ENCODE measurements at regions not wholly inside any gene's neighbourhood (a gene's known extent, or its start where the extent isn't known, plus 50 kb on each side); places are given as distances from the start of the nearest gene placed in this dataset.

DNA sequence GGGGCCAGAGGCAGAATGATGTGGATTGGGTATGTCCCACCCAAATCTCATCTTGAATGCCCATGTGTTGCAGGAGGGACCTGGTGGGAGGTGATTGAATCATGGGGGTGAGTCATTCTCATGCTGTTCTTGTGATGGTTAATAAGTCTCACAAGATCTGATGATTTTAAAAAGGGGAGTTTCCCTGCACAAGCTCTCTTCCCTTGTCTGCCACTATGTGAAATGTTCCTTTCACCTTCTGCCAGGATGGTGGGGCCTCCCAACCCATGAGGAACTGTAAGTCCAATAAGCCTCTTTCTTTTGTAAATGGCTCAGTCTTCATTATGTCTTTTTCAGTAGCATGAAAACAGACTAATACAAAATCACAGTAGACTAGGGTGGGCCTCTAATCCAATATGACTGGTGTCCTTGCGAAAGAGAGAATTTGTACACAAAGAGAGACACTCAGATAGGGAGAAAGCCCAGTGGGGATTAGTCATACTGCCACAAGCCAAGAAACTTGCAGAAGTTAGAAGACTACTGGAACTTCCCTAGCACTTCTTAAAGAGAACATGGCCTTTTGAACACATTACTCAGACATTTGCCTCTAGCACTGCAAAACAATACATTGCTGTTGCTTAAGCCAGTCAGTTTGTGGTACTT lies 68.4 kb downstream of the ANXA1 start:
- in situ Hi-C loops (cut with MboI; ENCODE audit: low sequenced_read_pairs, unreplicated experiment) = no loop called here
- TF ChIP-seq, protein P1, sequence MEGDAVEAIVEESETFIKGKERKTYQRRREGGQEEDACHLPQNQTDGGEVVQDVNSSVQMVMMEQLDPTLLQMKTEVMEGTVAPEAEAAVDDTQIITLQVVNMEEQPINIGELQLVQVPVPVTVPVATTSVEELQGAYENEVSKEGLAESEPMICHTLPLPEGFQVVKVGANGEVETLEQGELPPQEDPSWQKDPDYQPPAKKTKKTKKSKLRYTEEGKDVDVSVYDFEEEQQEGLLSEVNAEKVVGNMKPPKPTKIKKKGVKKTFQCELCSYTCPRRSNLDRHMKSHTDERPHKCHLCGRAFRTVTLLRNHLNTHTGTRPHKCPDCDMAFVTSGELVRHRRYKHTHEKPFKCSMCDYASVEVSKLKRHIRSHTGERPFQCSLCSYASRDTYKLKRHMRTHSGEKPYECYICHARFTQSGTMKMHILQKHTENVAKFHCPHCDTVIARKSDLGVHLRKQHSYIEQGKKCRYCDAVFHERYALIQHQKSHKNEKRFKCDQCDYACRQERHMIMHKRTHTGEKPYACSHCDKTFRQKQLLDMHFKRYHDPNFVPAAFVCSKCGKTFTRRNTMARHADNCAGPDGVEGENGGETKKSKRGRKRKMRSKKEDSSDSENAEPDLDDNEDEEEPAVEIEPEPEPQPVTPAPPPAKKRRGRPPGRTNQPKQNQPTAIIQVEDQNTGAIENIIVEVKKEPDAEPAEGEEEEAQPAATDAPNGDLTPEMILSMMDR (IDR thresholded peaks at IDR 0.05; ENCODE audit: borderline replicate concordance, control extremely low read depth, extremely low read depth, insufficient read depth, missing control alignments) = no peak
- DNase-seq (ENCODE audit: low spot score) = peak; percentile 14

DNA sequence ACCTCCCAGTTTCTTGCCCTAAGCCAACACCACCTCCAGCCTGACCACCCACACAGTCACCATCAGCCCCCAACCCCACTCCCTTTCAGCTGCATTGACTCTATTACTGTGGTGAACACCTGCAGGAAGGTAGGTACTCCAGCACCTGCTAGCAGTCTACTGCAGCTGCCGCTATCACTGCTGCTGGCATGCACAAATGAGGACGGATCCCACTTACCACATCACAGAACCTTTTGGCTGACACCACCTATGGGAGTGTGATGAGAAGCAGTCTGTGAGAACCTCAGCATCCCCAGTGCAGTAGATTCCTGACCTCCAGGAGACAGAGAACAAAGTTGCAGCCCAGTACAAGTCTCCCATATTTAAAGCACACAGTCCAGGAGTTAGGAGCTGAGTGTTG lies 71.9 kb downstream of the ANXA1 start:
- in situ Hi-C loops (cut with MboI; ENCODE audit: low sequenced_read_pairs, unreplicated experiment) = no loop called here
- TF ChIP-seq, protein P1 (IDR thresholded peaks at IDR 0.05; ENCODE audit: borderline replicate concordance, control extremely low read depth, extremely low read depth, insufficient read depth, missing control alignments) = no peak

DNA sequence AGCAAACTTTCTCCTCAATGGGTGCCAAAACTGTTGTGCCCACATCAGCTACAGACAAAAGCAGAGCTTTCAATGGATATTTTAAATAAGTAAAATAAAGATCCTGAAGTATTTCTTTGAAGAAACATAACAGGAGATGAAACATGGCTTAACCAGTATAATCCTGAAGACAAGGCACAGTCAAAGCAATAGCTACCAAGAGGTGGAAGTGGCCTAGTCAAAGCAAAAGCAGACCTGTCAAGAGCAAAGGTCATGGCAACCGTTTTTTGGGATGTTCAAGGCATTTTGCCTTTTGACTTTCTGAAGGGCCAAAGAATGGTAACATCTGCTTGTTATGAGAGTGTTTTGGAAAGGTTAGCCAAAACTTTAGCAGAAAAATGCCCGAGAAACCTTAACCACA lies 77.9 kb downstream of the ANXA1 start:
- TF ChIP-seq, protein P1 (IDR thresholded peaks at IDR 0.05; ENCODE audit: borderline replicate concordance, control extremely low read depth, extremely low read depth, insufficient read depth, missing control alignments) = no peak
- in situ Hi-C loops (cut with MboI; ENCODE audit: low sequenced_read_pairs, unreplicated experiment) = no loop called here
- DNase-seq (ENCODE audit: low spot score) = no peak

More for the DNA sequence above, 71.9 kb downstream of the ANXA1 start:
- DNase-seq (ENCODE audit: low spot score) = no peak

DNA sequence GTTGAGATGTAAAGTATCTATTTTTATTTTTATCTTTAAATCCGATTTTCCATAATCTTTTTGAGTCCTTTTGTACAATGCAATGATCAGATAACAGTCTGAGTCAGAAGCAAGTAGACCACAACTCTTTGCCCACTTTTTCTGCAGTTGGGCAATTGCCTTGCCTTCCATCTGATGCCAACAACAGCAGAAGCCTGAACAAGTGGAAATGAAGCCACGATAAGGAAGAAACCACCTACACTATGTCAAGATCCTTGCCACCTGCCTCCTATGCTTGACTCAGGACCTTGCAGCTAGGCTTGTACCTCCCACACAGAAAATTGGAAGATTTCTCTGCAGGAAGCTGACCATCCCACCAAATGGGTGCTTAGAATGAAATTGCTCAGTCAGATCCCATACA lies 78.6 kb downstream of the ANXA1 start:
- DNase-seq (ENCODE audit: low spot score) = no peak
- in situ Hi-C loops (cut with MboI; ENCODE audit: low sequenced_read_pairs, unreplicated experiment) = no loop called here
- TF ChIP-seq, protein P1 (IDR thresholded peaks at IDR 0.05; ENCODE audit: borderline replicate concordance, control extremely low read depth, extremely low read depth, insufficient read depth, missing control alignments) = no peak

DNA sequence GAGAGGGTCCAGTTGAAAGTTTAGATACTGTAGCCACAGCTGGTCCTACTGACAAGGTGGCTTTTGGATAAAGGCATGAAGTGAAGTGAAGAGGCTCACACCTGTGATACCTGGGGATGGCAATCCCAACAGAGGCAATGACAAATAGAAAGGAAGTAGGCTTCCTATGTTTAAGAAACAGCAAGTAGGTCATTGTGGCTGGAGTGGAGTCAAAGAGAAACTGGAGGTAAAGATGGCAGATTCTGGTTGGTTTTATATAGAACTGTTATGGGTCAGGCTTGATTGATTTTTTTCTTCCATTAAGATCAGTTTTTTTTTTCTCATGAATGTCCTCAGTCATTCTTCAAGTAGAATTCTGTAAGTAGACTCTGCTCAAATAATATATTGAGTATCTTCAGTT lies 79.5 kb downstream of the ANXA1 start:
- in situ Hi-C loops (cut with MboI; ENCODE audit: low sequenced_read_pairs, unreplicated experiment) = no loop called here
- TF ChIP-seq, protein P1 (IDR thresholded peaks at IDR 0.05; ENCODE audit: borderline replicate concordance, control extremely low read depth, extremely low read depth, insufficient read depth, missing control alignments) = no peak
- no peak for DNase-seq (ENCODE audit: low spot score)

DNA sequence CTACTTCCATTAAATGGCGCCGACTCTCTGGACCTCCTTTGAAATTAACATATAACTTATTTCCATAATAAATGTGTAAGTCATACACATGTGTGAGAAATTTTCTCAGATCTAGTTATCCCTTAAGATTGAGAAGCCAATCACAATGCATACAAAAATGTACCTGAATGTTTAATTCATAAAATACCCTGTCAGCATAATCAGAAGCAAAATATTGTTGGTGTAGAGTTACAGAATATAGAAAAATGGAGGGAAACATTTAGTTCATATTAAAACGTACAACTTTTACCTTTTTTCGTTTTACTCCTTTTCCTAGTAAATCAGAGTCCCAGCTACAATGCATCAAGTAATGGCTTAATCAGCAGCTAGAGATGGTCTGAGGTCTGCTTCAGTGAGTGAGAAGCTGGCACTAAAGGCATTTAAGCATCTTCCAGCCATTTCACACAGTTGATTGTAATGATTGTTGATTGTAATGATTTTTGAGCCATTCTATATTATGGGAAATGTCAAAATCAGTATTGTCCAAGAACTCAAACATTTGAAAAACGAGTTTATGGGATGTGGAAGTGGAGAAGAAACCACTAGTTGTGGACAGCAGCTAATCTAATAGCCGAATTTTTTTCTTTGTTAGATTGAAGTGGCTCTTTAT lies 81.8 kb downstream of the ANXA1 start:
- in situ Hi-C loops (cut with MboI; ENCODE audit: low sequenced_read_pairs, unreplicated experiment) = no loop called here
- DNase-seq (ENCODE audit: low spot score) = no peak

More for the DNA sequence above, 81.8 kb downstream of the ANXA1 start:
- TF ChIP-seq, protein P1 (IDR thresholded peaks at IDR 0.05; ENCODE audit: borderline replicate concordance, control extremely low read depth, extremely low read depth, insufficient read depth, missing control alignments) = no peak
